WTC11 (cell line): ENCODE measurements at regions not wholly inside any gene's neighbourhood (a gene's known extent, or its start where the extent isn't known, plus 50 kb on each side); places are given as distances from the start of the nearest gene placed in this dataset.

Experiments
- ATAC-seq: fragments of 200-7000 bp; cut with Tn5 transposase; 2 replicates; pipeline ENCODE4 v1.10.0; 2021; ENCODE audit warnings: mild to moderate bottlenecking, moderate library complexity
- CTCF ChIA-PET: fragments of 300-600 bp; sonication (Branson Sonifier 250); formaldehyde crosslinking; loops from one replicate; lab custom pipeline; 2021; ENCODE audit warnings: antibody characterized with exemption; lab: Charles Lee
- POLR2A ChIA-PET: fragments of 350-600 bp; sonication (Branson Sonifier 250); formaldehyde crosslinking; loops from one replicate; lab custom pipeline; 2021; ENCODE audit warnings: antibody characterized with exemption; lab: Charles Lee
- DNase-seq: peaks from one replicate; pipeline ENCODE4 v3.0.0; 2021; ENCODE audit warnings: low spot score
- H3K27ac Mint-ChIP-seq: 2 replicates; pipeline ENCODE4 v1.8.0; 2021; ENCODE audit warnings: mixed read lengths
- H3K27me3 Mint-ChIP-seq: 2 replicates; pipeline ENCODE4 v1.8.0; 2021; ENCODE audit warnings: low read depth, mild to moderate bottlenecking, moderate library complexity, mixed read lengths
- H3K36me3 Mint-ChIP-seq: 2 replicates; pipeline ENCODE4 v1.8.0; 2021; ENCODE audit warnings: mixed read lengths
- H3K4me1 Mint-ChIP-seq: 2 replicates; pipeline ENCODE4 v1.8.0; 2022; ENCODE audit warnings: mixed read lengths
- H3K4me3 Mint-ChIP-seq: 2 replicates; pipeline ENCODE4 v1.8.0; 2021; ENCODE audit warnings: mild to moderate bottlenecking, moderate library complexity, mixed read lengths
- H3K9me3 Mint-ChIP-seq: 2 replicates; pipeline ENCODE4 v1.8.0; 2021; ENCODE audit warnings: mixed read lengths
- ARID4B ChIP-seq: sonication (generic); formaldehyde crosslinking; IDR thresholded peaks from 2 replicates; pipeline ENCODE4 v1.8.0; 2023; ENCODE audit warnings: missing genetic modification reagents, mild to moderate bottlenecking, borderline replicate concordance
- CBFB ChIP-seq: sonication (generic); formaldehyde crosslinking; IDR thresholded peaks from 2 replicates; pipeline ENCODE4 v1.8.1; 2022; ENCODE audit warnings: mild to moderate bottlenecking, low read depth, missing genetic modification reagents
- CTCF ChIP-seq: fragments of 200-600 bp; IDR thresholded peaks from 2 replicates; pipeline ENCODE4 v1.8.0; 2022; ENCODE audit warnings: antibody characterized with exemption
- E2F1 ChIP-seq: sonication (generic); formaldehyde crosslinking; IDR thresholded peaks from 2 replicates; pipeline ENCODE4 v1.8.0; 2022; ENCODE audit warnings: mild to moderate bottlenecking, missing genetic modification reagents
- ELF4 ChIP-seq: sonication (generic); formaldehyde crosslinking; IDR thresholded peaks from 2 replicates; pipeline ENCODE4 v1.8.1; 2022; ENCODE audit warnings: low read depth, mild to moderate bottlenecking, moderate library complexity, missing genetic modification reagents
- FOXK1 ChIP-seq: sonication (generic); formaldehyde crosslinking; IDR thresholded peaks from 2 replicates; pipeline ENCODE4 v1.8.0; 2022; ENCODE audit warnings: mild to moderate bottlenecking, moderate library complexity, missing genetic modification reagents
- FOXP4 ChIP-seq: sonication (generic); formaldehyde crosslinking; IDR thresholded peaks from 2 replicates; pipeline ENCODE4 v1.8.0; 2022; ENCODE audit warnings: mild to moderate bottlenecking, missing genetic modification reagents
- HMGA2 ChIP-seq: fragments of 250-450 bp; sonication (Bioruptor Pico); IDR thresholded peaks from 2 replicates; pipeline ENCODE4 v1.4.0; 2021; ENCODE audit warnings: mild to moderate bottlenecking, moderate library complexity
- IRF1 ChIP-seq: sonication (generic); formaldehyde crosslinking; IDR thresholded peaks from 2 replicates; pipeline ENCODE4 v1.8.0; 2023; ENCODE audit warnings: missing genetic modification reagents
- MXD4 ChIP-seq: fragments of 250-450 bp; sonication (Bioruptor Pico); IDR thresholded peaks from 2 replicates; pipeline ENCODE4 v1.8.0; 2021; ENCODE audit warnings: mild to moderate bottlenecking, moderate library complexity, borderline replicate concordance
- NR1H2 ChIP-seq: sonication (generic); formaldehyde crosslinking; IDR thresholded peaks from 2 replicates; pipeline ENCODE4 v1.9.0; 2021; ENCODE audit warnings: mild to moderate bottlenecking, moderate library complexity, missing genetic modification reagents
- RELA ChIP-seq: sonication (generic); formaldehyde crosslinking; IDR thresholded peaks from 2 replicates; pipeline ENCODE4 v1.8.1; 2022; ENCODE audit warnings: missing genetic modification reagents, mild to moderate bottlenecking, borderline replicate concordance
- TEAD1 ChIP-seq: sonication (generic); formaldehyde crosslinking; IDR thresholded peaks from 2 replicates; pipeline ENCODE4 v1.8.0; 2022; ENCODE audit warnings: mild to moderate bottlenecking, missing genetic modification reagents
- ZNF121 ChIP-seq: sonication (generic); formaldehyde crosslinking; IDR thresholded peaks from 2 replicates; pipeline ENCODE4 v1.8.0; 2023; ENCODE audit warnings: missing genetic modification reagents
- ZNF281 ChIP-seq: sonication (generic); formaldehyde crosslinking; IDR thresholded peaks from 2 replicates; pipeline ENCODE4 v1.8.0; 2023; ENCODE audit warnings: mild to moderate bottlenecking, missing genetic modification reagents

- TF ChIP-seq ARID4B (CRISPR knock-in tag) = no peak
- no peak for TF ChIP-seq ZNF121 (CRISPR knock-in tag)
- TF ChIP-seq ELF4 (CRISPR knock-in tag) = no peak
- TF ChIP-seq TEAD1 (CRISPR knock-in tag) = no peak
Measured at GRCh38 chr14:53692451-53692850, 264.2 kb downstream of the BMP4 start (continued).

- ATAC-seq (no peak), DNase-seq (no peak)
- Mint-ChIP-seq H3K4me1 (no peaks in the 10 kb centered on the region), H3K36me3 (no peaks in the 10 kb centered on the region), H3K4me3 (no peak overlapping the region), H3K9me3 (no peaks in the 10 kb centered on the region), H3K27me3 (no peaks in the 10 kb centered on the region), H3K27ac (no peak overlapping the region)
- POLR2A ChIA-PET = interaction anchor here (0.6 kb wide), 1 partner anchor 77 kb away, joined by 3 read pairs; no protein-coding TSS in a partner anchor
- TF ChIP-seq ZNF281 (CRISPR knock-in tag) (no peak), FOXK1 (no peak), CBFB (CRISPR knock-in tag) (no peak), HMGA2 (CRISPR knock-in tag) (no peak), FOXP4 (CRISPR knock-in tag) (no peak), IRF1 (CRISPR knock-in tag) (no peak), E2F1 (no peak), CTCF (no peak), NR1H2 (CRISPR knock-in tag) (no peak), MXD4 (CRISPR knock-in tag) (no peak), RELA (CRISPR knock-in tag) (no peak)
- CTCF ChIA-PET = no interaction called here
Measured at GRCh38 chr14:53683229-53683628, 273.4 kb downstream of the BMP4 start.
